Activated CD8-positive, alpha-beta T cell treated with anti-CD3 and anti-CD28 coated beads for 36 hours (primary cell): ENCODE measurements at regions not wholly inside any gene's neighbourhood (a gene's known extent, or its start where the extent isn't known, plus 50 kb on each side); places are given as distances from the start of the nearest gene placed in this dataset.

Source experiments
- ATAC-seq: fragments of 200-7000 bp; cut with Tn5 transposase; one replicate; pipeline ENCODE4 v1.10.0; 2021; ENCODE audit warnings: mild to moderate bottlenecking, moderate library complexity
- CTCF ChIA-PET: fragments of 350-600 bp; sonication (Branson Sonifier 250); formaldehyde crosslinking; loops from one replicate; lab custom pipeline; 2021; ENCODE audit warnings: antibody characterized with exemption; lab: Charles Lee
- POLR2A ChIA-PET: fragments of 350-600 bp; sonication (Branson Sonifier 250); formaldehyde crosslinking; loops from one replicate; lab custom pipeline; 2021; ENCODE audit warnings: antibody characterized with exemption; lab: Charles Lee
- DNase-seq: peaks from one replicate; pipeline ENCODE4 v3.0.0-alpha.2; 2020
- H3K27ac Mint-ChIP-seq: one replicate; pipeline ENCODE4 v1.8.0; 2021; ENCODE audit warnings: mild to moderate bottlenecking, mixed read lengths
- H3K27me3 Mint-ChIP-seq: one replicate; pipeline ENCODE4 v1.8.0; 2021; ENCODE audit warnings: mixed read lengths
- H3K36me3 Mint-ChIP-seq: one replicate; pipeline ENCODE4 v1.8.0; 2021; ENCODE audit warnings: low read depth, mixed read lengths
- H3K4me1 Mint-ChIP-seq: one replicate; pipeline ENCODE4 v1.8.0; 2021; ENCODE audit warnings: low read depth, mixed read lengths
- H3K4me3 Mint-ChIP-seq: one replicate; pipeline ENCODE4 v1.8.0; 2021; ENCODE audit warnings: mild to moderate bottlenecking, moderate library complexity, mixed read lengths
- H3K9me3 Mint-ChIP-seq: one replicate; pipeline ENCODE4 v1.8.0; 2021; ENCODE audit warnings: mixed read lengths
- intact Hi-C: fragments of 100-400 bp; cut with micrococcal nuclease; formaldehyde crosslinking; loops from one replicate; pipeline ENCODE4 v1.10.0; 2022
- TF ChIP-seq, protein P1 (sequence below): fragments of 200-600 bp; IDR thresholded peaks from one replicate; pipeline ENCODE4 v1.8.0; 2022; ENCODE audit warnings: antibody characterized with exemption, mild to moderate bottlenecking

DNA sequence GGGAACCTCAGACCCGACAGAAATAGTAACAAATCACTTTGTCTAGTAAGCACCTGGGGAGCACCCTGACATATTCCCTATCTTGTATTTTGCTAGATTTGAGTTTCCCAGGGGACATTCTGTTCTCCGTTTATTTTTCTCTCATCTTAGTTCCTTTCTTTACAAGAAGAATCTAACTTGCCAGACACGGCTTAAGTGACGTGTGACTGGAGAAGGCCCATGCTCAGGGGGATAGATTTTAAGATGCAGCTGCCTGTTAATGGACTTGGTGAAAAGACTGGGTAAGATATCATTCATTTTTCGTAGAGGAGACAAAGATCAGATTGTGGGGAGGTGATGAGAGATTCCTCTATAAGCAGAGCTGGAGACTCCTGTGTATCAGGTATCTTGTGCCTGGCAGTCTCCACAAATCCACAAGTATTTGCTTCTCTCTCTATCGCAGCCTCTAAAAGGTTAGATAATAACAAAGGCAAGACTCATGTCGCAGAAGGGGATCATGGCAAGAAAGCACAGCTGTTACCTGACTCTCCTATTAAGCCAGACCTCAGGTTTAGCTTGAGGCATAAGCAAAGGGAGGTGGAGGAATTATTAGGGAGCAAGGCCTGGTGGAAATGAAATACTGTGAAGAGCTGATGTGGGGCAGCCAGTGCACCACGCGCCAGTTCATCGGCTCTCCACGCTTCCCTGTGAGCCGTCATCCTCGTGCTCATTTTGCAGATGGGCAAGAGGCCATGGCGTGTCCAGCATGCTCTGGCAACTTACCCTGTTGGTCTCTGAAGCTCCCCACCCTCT is 347.2 kb upstream of the TNP1 start:
- Mint-ChIP-seq H3K27me3 (peaks cover 24% of the 10 kb centered on the region), H3K27ac (no peak overlapping the region), H3K36me3 (no peaks in the 10 kb centered on the region), H3K4me1 (no peaks in the 10 kb centered on the region), H3K4me3 (no peak overlapping the region), H3K9me3 (peaks cover 7% of the 10 kb centered on the region)
- ChIA-PET POLR2A (interaction anchor here (1.1 to 1.3 kb wide), 3 partner anchors 12 to 42 kb away, joined by 3 read pairs; no protein-coding TSS in a partner anchor), CTCF (interaction anchor here (1.0 kb wide), 1 partner anchor 41 kb away, joined by 3 read pairs; no protein-coding TSS in a partner anchor)
- TF ChIP-seq, protein P1, sequence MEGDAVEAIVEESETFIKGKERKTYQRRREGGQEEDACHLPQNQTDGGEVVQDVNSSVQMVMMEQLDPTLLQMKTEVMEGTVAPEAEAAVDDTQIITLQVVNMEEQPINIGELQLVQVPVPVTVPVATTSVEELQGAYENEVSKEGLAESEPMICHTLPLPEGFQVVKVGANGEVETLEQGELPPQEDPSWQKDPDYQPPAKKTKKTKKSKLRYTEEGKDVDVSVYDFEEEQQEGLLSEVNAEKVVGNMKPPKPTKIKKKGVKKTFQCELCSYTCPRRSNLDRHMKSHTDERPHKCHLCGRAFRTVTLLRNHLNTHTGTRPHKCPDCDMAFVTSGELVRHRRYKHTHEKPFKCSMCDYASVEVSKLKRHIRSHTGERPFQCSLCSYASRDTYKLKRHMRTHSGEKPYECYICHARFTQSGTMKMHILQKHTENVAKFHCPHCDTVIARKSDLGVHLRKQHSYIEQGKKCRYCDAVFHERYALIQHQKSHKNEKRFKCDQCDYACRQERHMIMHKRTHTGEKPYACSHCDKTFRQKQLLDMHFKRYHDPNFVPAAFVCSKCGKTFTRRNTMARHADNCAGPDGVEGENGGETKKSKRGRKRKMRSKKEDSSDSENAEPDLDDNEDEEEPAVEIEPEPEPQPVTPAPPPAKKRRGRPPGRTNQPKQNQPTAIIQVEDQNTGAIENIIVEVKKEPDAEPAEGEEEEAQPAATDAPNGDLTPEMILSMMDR: no peak
- DNase-seq: no peak
- no peak for ATAC-seq
- intact Hi-C loops: no loop called here

DNA sequence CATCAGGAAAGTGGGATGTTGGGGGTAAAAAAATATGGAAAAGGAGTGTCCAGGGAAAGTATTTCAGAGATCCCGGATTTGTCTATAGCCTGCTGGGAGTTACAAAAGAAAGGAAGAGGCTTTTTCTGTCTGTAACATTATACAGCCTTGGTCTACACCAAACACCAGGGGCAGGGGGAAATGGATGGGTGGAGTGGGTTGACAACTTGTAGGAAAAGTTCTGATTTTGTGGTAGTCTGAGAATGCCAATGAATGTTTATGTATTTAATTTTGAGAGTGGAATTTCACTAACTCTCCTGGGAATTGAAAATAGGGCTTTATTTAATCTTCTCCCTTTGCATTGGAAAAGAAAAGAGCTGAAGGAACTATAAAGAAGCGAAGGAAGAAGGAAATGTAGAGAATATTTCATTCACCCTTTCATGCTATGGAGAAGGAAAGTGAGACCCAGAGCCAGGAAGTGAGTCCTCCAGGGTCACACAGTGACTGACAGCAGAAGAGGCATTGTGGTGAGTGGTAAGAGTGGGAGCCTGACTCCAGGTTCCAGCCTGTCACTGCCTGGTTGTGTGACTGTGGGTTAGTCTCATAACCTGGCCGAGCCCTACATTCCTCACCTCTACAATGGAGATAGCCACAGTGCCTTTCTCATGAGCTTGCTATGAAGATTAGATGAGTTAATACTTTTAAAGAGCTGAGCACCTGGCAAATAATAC is 346.3 kb upstream of the TNP1 start:
- no peaks in the 10 kb centered on the region for H3K4me1 Mint-ChIP-seq

DNA sequence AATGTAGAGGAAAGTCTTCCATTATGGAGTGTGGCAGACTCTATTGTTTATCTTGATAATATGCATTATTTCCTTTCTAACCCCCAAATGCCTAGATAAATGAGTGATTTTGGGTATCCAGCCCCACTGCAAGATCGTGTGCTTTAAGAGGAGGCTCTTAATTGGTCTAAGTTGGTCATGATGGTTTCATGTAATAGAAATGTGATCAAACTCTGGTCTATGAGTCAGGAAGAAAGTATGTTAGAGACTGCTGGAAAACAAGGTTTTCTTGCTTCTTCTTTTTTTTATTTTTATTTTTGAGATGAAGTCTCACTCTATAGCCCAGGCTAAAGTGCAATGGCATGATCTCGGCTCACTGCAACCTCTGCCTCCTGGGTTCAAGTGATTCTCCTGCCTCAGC is 344.5 kb upstream of the TNP1 start:
- TF ChIP-seq, protein P1: no peak
- intact Hi-C loops: no loop called here
- Mint-ChIP-seq H3K4me1 (no peaks in the 10 kb centered on the region), H3K9me3 (peaks cover 5% of the 10 kb centered on the region), H3K4me3 (no peak overlapping the region), H3K27me3 (peaks cover 22% of the 10 kb centered on the region), H3K36me3 (no peaks in the 10 kb centered on the region), H3K27ac (no peak overlapping the region)
- no peak for DNase-seq
- ChIA-PET CTCF (interaction anchor here (0.8 kb wide), 1 partner anchor 449 kb away, joined by 3 read pairs; no protein-coding TSS in a partner anchor), POLR2A (interaction anchor here (0.7 kb wide), 1 partner anchor 98 kb away, joined by 3 read pairs; no protein-coding TSS in a partner anchor)
- ATAC-seq: no peak

More for the DNA sequence above, 346.3 kb upstream of the TNP1 start:
- intact Hi-C loops: no loop called here
- TF ChIP-seq, protein P1: no peak
- DNase-seq (peak; percentile 8), ATAC-seq (peak; percentile 37)
- CTCF ChIA-PET: no interaction called here
- H3K27me3 Mint-ChIP-seq: peaks cover 23% of the 10 kb centered on the region
- no peak overlapping the region for H3K27ac Mint-ChIP-seq
- H3K9me3 Mint-ChIP-seq: peaks cover 7% of the 10 kb centered on the region
- no peak overlapping the region for H3K4me3 Mint-ChIP-seq
- POLR2A ChIA-PET: interaction anchor here (1.1 to 1.3 kb wide), 2 partner anchors 13 to 41 kb away, joined by 3 read pairs; no protein-coding TSS in a partner anchor
- no peaks in the 10 kb centered on the region for H3K36me3 Mint-ChIP-seq

DNA sequence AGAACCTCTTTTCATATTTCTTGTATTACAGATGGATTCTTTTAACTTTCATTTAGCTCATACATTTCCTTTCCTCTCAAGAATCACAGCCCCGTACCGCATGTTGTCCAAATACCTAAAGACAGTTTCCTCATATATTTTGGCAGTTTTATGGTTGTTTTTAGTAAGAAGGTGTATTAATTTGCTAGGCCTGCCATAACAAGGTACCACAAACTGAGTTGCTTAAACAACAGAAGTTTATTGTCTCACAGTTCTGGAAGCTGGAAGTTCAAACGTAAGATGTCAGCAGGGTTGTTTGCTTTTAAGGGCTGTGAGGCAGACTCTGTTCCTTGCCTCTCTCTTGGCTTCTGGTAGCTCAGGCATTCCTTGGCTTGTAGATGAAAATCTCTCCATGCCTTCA is 343.2 kb upstream of the TNP1 start:
- ATAC-seq (no peak), DNase-seq (no peak)
- no peak overlapping the region for H3K27ac Mint-ChIP-seq
- peaks cover 21% of the 10 kb centered on the region for H3K27me3 Mint-ChIP-seq
- TF ChIP-seq, protein P1: no peak
- intact Hi-C loops: no loop called here
- POLR2A ChIA-PET: no interaction called here
- H3K4me1 Mint-ChIP-seq: no peaks in the 10 kb centered on the region
- CTCF ChIA-PET: no interaction called here
- H3K9me3 Mint-ChIP-seq: peaks cover 5% of the 10 kb centered on the region
- H3K36me3 Mint-ChIP-seq: no peaks in the 10 kb centered on the region
- no peak overlapping the region for H3K4me3 Mint-ChIP-seq

DNA sequence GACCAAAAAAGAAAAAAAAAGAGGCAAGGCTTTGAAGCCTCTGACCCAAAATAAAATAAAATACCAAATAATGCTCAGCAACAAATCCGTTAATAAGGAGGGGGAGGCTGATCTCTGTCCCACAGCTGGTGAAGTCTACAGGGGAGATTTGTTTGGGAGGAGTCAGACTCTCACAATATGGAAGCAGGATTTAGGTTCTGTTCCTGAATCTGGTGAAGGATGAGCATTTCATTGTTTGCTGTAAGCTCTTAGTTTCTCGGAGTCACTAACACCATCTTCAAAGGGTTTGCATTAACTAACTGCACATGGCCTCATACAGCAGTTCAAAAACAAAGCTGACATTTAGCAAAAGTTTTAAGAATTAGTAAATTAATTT is 339.4 kb upstream of the TNP1 start:
- H3K27me3 Mint-ChIP-seq: peaks cover 12% of the 10 kb centered on the region
- CTCF ChIA-PET: no interaction called here
- TF ChIP-seq, protein P1: no peak
- POLR2A ChIA-PET: no interaction called here
- H3K9me3 Mint-ChIP-seq: peaks cover 5% of the 10 kb centered on the region
- DNase-seq (no peak), ATAC-seq (no peak)
- H3K27ac Mint-ChIP-seq: no peak overlapping the region
- H3K4me3 Mint-ChIP-seq: no peak overlapping the region
- H3K36me3 Mint-ChIP-seq: no peaks in the 10 kb centered on the region
- no peaks in the 10 kb centered on the region for H3K4me1 Mint-ChIP-seq
- intact Hi-C loops: no loop called here
